ENCODE measurements at regions not wholly inside any gene's neighbourhood (a gene's known extent, or its start where the extent isn't known, plus 50 kb on each side); places are given as distances from the start of the nearest gene placed in this dataset.

DNA sequence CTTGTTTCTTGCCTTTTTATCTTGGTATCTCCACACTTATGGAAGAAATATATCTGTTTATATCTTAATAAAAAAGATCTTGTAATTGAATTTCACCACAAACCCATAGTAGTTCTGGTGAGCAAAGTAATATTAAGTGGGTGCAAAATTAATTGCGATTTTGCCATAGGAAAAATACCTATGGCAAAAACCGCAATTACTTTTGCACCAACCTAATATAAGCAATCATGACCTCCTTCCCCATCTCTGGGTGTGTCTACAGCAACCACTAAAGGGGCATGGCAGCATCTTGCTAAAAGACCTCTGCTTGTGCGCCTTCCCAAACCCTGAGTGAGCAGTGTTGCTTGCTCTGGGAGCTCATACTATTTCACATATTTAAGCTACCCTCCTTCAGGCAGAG, 124.2 kb upstream of the GUCY1A1 start:
- no peak for TF ChIP-seq POLR2A (IDR thresholded peaks at IDR 0.05)
- TF ChIP-seq, protein P1, sequence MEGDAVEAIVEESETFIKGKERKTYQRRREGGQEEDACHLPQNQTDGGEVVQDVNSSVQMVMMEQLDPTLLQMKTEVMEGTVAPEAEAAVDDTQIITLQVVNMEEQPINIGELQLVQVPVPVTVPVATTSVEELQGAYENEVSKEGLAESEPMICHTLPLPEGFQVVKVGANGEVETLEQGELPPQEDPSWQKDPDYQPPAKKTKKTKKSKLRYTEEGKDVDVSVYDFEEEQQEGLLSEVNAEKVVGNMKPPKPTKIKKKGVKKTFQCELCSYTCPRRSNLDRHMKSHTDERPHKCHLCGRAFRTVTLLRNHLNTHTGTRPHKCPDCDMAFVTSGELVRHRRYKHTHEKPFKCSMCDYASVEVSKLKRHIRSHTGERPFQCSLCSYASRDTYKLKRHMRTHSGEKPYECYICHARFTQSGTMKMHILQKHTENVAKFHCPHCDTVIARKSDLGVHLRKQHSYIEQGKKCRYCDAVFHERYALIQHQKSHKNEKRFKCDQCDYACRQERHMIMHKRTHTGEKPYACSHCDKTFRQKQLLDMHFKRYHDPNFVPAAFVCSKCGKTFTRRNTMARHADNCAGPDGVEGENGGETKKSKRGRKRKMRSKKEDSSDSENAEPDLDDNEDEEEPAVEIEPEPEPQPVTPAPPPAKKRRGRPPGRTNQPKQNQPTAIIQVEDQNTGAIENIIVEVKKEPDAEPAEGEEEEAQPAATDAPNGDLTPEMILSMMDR (IDR thresholded peaks at IDR 0.05), result no peak
- no peak for TF ChIP-seq POLR2AphosphoS5 (IDR thresholded peaks at IDR 0.05)
